NCI-H1436 (cell line): ENCODE measurements at regions not wholly inside any gene's neighbourhood (a gene's known extent, or its start where the extent isn't known, plus 50 kb on each side); places are given as distances from the start of the nearest gene placed in this dataset.

ENCODE experiments used
- DNase-seq: peaks from one replicate; lab custom pipeline; 2025; lab: John Stamatoyannopoulos, UW

- no peak for DNase-seq
Measured at GRCh38 chr4:161225327-161225726, 938.5 kb downstream of the FSTL5 start.

DNA sequence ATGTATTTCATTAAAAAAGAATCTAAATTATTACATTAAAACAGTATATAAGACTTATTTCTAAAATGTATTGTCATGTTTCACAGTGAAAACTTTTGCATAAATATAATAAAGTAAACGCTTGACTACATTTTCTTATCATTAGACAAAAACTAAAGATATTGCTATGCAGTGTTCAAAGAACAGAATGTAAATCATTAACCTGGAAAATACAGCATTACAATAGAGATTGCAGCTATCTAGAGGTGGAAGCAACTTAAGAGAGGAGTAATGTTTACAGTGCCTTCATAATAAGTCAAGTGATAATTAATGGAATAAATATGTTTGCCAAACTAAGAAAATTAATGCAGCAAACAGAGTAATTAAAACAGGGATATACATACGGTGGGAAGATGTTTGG lies 940.9 kb downstream of the FSTL5 start:
- DNase-seq: no peak

DNA sequence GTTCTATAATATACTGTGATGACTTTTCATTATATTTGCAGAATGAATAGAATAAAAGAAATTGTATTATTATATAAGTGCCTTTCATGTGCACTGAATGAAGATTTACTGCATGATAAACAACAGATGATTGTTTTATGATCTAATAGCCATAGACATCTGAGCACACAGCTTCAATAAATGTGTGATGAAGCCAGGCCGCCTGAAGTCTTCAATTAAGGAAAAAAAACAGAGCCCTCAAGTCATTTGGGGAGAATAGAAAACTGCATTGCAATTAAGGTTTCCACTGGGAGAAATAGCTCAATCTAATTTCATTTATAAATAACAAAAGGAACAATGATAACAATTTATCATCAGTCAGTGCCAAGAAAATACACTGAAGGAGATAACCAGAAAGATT lies 955.2 kb downstream of the FSTL5 start:
- no peak for DNase-seq

DNA sequence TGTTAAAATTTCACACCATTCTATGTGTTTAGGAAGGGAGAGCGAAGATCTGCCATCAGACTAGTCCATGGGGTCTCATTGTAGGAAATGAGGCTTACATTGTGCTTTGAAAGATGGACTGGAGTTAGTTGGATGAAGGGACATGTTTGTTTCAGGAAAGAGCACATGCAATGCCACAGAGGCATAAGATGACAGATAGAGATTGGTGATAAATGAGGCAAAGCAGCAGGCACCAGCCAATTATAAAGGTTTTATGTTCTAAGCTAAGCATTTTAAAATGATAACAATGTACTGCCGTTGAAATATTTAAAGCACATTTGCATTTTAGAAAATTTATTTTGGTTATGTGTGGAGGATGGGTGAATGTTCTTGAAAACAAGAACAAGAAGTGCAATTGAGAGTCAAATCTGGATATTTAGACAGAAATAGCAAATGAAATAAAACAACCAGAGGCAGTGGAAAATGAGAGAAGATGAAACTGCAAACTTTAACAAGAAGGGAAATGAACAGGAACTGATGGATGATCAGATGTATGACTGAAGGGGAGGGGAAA lies 957.2 kb downstream of the FSTL5 start:
- no peak for DNase-seq

DNA sequence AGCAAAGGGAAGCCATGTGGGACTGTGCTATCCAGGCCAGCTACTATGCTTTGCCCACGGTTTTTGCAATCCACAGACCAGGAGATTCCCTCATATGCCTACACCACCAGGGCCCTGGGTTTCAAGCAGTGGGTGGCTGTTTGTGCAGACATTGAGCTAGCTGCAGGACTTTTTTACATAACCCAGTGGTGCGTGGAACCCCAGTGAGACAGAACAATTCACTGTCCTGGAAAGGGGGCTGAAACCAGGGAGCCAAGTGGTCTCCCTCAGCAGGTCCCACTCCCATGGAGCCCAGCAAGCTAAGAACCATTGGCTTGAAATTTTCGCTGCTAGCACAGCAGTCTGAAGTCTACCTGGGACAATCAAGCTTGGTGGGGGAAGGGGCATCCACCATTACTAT lies 959.9 kb downstream of the FSTL5 start:
- no peak for DNase-seq

- DNase-seq: no peak
Measured at GRCh38 chr4:161197912-161198311, 965.9 kb downstream of the FSTL5 start.

DNA sequence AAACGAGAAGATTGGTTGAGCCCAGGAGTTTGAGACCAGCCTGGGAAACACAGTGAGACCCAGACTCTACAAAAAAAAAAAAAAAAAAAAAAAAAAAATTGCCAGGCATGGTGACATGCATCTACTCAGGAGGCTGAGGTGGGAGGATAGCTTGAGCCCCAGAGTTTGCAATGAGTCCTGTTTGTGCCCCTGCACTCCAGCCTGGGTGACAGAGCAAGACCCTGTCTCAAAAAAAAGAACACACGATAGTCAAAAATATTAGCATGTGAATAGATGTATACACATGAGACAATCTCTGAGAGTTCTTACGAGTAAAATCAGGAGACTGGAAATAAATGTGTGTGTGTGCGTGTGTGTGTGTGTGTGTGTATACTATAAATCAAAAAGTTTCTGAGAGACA lies 966.3 kb downstream of the FSTL5 start:
- DNase-seq: no peak

DNA sequence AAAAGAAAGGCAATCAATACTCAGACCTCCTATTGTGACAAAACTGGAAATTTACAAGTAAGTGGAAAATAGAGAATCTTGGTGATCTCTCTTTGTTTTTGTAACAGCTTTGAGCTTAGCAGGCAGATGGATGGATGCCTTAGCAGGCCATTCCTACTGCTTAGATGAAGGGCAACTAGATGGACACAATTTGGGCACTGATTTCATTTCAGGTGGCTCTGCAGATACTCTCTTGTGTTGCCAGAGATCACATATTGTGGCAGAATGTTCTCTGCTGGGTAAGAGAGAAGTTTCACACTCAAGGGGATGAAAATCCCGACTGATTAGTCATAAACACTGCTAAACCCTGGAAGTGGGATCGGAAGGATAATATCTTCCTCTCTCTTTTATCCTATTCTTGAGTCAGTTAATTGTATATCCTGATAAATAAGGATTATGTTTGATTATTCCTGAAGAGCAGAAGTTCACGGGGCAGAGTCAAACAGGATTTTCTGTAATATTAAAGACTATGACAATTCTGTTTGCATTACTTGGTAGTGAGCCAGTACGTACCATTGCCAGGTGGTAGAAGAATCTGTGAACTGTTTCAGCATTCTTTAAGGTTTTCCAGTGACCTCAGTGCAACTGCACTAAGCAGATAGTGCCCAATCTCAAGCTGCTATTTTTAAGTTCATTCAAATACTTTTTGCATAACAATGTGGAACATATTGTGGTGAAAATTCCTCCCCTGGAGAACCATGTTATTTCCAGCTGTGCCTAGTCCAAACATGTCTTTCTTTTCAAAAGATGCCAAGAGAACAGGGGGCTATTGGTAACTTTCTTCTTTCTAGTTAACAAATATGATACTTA lies 974.3 kb downstream of the FSTL5 start:
- DNase-seq: no peak

- no peak for DNase-seq
Measured at GRCh38 chr4:161188578-161188977, 975.2 kb downstream of the FSTL5 start.

GRCh38 chr4:161187569-161187968 lies 976.2 kb downstream of the FSTL5 start:
- no peak for DNase-seq

- DNase-seq: no peak
Measured at GRCh38 chr4:161186750-161187149, 977.0 kb downstream of the FSTL5 start.

DNA sequence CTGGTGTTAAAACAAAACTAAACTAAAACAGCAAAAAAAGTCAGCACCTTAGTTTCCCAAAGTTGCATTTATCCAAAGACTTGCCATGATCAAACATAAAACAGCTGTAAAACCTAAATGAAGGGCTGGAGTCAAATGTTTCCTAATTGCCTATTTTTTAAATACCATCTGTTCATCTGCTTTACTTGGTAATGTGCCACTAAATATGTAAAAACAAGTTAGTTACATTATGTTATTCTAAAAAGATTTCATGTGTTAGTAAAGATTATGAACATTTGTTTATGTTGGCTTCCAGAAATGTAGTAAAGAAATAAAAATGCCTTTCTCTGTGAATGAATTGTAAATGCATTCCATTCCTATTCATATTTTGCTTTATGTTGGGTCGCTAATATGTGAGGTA lies 977.8 kb downstream of the FSTL5 start:
- no peak for DNase-seq

DNA sequence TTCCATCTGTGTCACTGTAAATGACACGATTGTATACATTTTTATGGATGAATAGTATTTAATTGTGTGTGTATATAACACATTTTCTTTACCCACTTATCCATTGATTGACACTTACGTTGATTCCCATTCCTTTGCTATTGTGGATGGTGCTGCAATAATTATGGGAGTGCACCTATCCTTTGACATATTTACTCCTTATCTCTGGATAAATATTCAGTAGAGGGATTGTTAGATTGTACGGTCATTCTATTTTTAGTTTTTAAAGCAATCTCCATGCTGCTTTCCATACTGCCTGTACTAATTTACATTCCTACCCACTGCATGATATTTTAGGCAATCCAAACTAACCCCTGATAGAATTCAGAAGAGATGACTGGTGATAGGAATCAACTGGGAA lies 980.1 kb downstream of the FSTL5 start:
- no peak for DNase-seq

DNA sequence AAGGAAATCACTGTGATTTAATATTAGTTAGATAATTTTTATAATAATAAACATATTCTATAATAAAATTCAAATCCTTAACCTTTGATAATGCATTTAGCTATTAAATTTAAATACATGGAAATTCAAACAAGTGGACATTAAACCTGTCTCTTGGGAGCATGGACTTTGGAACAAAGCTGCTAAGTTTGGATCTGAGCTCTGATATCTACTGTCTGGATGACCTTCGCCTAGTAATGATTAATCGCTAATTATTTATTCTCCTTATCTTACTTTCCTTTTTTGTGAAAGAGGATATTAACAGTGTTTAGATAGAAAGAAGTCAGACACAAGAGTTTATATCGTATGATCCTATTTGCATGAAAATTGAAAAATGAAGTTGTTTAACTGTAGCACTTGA lies 980.9 kb downstream of the FSTL5 start:
- DNase-seq: no peak

DNA sequence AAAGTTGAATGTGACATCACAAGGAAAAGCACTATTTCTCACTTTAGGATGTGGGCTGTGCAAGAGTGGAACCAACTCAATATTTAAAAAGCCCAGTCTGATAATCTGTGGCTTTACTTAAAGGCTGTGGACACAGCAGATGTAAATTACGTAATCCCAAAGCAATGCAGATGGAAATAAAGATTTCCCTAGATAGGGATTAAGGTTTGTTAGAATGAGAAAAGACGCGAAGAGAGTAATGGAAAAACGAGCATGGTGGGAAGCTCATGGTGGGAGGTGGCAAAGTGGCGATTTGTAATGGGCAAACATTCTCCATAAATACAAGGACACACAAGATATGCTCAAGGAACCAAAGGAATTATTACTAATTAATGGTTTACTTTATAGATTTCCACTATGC lies 985.5 kb downstream of the FSTL5 start:
- no peak for DNase-seq

GRCh38 chr4:161172396-161173026 lies 991.3 kb downstream of the FSTL5 start:
- no peak for DNase-seq

DNA sequence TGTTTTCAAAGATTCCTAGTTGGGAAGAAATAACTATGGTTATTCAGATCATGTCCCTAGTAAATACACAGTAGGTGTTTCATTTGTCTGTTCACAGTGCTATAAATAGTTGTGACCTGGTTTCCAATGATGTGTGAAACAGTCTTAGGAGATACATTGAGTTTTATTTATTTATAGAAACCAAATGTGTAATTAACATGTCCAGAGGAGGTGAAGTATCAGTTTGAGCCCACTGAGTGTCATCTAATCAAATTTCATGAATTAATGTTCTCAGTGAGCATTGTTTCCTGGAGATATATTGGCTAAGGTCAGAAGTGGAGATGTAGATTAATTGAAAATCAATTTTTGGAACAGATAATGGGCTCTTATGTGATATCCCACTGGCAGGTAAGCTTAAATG lies 996.3 kb downstream of the FSTL5 start:
- no peak for DNase-seq

GRCh38 chr4:161160718-161161117 lies 1003.1 kb downstream of the FSTL5 start:
- no peak for DNase-seq

DNA sequence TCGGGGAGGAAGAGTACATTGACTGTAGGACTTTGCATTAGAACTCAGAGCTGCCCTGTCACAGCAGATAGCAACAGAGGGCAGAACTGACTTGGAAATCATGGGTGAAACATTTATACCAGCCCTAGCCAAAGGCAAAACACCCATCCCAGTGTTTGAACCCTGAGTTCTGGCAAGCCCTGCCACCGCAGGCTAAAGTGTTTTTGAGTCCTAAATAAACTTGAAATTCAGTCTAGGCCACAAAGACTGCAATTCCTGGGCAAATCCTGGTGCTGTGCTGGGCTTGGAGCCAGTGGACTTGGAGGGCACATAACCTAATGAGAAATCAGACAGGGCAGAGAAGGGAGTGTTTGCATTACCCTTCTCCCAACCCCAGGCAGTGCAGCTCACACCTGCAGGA lies 1015.7 kb downstream of the FSTL5 start:
- no peak for DNase-seq

DNA sequence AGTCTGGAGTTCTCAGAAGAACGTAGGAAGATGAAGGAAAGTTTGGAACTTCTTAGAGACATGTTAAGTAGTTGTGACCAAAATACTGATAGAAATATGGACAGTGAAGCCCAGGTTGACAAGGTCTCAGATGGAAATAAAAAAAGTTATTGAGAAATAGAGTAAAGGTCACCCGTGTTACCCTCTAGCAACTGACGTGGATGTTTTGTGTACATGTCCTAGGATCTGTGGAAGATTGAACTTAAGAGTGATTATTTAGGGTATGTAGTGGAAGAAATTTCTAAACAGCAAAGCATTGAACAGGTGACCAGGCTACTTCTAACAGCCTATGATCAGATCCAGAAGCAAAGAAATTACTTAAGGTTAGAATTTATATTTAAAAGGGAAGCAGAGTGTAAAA lies 1020.4 kb downstream of the FSTL5 start:
- DNase-seq: no peak

DNA sequence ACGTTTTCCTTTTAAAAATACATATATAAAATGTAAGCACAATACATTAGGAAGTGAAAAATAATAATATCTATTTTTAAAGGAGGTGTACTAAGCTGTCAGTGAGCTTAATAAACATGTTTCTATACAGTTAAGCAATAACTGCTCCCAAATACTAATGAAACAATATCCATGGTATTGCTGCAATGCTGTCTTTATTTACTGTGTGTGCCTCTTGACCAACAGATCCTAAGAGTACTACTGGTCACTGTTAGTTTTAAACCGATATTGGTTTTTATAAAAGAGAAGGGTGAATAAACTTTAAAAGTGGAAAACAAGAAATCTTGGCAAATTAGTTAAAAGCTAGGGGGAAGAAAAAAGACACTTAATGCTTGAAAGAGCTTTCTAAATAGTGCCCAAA lies 1029.0 kb downstream of the FSTL5 start:
- no peak for DNase-seq

DNA sequence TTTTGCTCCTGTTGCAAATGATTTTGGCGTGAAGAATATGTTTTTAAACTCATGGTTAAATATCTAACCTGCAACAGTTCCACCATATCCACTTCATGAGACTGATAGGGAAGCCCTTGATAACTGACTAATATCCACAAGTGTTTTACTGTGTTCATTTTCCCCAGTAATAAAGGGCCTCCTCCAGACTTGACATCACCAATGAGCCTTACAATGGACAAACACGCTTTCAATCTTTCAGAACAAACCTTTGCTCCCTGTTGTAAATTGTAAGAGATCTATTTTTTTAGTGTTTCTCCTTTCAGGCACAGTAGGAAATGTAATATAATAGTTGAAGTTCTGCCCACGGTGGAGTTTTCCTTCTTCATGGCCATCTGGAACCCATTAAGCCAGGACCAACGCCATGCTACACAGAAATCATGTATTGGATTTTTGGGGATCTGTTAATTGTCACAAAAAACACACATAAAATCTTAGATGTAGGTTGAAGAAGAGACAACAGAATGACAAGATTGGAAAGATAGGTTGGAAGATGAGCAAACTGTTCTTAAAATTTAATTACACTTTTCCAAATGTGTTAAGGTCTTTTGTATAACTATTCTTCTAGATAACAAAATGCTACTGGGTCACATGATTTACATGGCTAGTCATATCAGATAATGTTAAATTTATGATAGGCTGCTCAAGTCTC lies 1030.1 kb downstream of the FSTL5 start:
- DNase-seq: no peak
